C4-2B (cell line): ENCODE measurements at regions not wholly inside any gene's neighbourhood (a gene's known extent, or its start where the extent isn't known, plus 50 kb on each side); places are given as distances from the start of the nearest gene placed in this dataset.

Experiments
- H3K27ac ChIP-seq: fragments of 450-650 bp; 2 replicates; pipeline ENCODE4 v1.5.1; 2017
- ZFX ChIP-seq: fragments of 450-650 bp; IDR thresholded peaks from 2 replicates; pipeline ENCODE4 v1.6.1; 2017
- TF ChIP-seq, protein P1 (sequence below): fragments of 450-650 bp; conservative IDR thresholded peaks from 2 replicates; pipeline ENCODE4 v1.5.1; 2017; ENCODE audit warnings: mild to moderate bottlenecking

DNA sequence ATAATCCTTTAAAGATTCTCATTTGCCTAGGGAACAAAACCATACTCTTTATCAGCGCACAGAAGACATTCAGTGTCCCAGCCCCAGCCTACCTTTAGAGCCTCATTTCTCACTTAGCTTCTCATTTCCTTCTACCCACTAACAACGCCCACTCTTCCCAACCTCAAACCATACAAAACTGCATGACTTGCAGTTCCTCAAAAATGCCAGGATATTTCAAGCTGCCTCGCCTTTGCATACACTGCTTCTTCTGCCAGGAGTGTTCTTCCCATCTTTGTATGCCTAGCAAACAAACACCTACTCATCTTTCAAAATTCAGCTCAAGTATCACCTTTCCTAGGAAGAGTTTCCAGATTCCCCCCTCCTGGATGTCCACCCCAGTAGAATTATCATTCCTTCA lies 129.9 kb upstream of the ADGRL3 start:
- H3K27ac ChIP-seq: no peak overlapping the region
- TF ChIP-seq, protein P1, sequence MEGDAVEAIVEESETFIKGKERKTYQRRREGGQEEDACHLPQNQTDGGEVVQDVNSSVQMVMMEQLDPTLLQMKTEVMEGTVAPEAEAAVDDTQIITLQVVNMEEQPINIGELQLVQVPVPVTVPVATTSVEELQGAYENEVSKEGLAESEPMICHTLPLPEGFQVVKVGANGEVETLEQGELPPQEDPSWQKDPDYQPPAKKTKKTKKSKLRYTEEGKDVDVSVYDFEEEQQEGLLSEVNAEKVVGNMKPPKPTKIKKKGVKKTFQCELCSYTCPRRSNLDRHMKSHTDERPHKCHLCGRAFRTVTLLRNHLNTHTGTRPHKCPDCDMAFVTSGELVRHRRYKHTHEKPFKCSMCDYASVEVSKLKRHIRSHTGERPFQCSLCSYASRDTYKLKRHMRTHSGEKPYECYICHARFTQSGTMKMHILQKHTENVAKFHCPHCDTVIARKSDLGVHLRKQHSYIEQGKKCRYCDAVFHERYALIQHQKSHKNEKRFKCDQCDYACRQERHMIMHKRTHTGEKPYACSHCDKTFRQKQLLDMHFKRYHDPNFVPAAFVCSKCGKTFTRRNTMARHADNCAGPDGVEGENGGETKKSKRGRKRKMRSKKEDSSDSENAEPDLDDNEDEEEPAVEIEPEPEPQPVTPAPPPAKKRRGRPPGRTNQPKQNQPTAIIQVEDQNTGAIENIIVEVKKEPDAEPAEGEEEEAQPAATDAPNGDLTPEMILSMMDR: no peak
- TF ChIP-seq ZFX: no peak

DNA sequence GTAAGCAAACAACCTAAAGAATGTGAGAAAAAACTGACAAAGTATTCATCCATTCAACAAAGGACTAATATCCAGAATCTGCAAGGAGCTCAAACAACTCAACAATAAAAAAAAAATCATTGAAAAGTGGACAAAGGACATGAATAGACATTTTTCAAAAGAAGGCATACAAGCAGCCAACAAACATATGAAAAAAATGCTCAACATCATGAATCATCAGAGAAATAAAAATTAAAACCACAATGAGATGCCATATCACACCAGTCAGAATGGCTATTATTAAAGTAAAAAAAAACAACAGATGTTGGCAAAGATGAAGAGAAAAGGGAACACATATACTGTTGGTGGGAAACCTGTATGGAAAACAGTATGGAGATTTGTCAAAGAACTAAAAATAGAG lies 120.7 kb upstream of the ADGRL3 start:
- TF ChIP-seq, protein P1: no peak
- TF ChIP-seq ZFX: no peak

DNA sequence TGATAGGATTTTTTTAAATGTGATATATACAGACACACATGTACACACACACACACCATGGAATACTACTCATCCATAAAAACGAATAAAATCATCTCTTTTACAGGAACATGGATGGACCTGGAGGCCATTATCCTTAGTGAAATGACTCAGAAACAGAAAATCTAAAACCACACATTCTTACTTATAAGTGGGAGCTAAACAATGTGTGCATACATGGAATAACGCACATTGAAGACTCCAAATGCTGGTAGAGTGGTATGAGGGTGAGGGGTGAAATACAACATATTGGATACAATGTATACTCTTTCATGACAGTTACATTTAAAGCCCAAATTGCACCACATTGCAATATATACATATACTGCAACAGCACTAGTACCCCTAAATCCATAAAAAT lies 120.2 kb upstream of the ADGRL3 start:
- no peak overlapping the region for H3K27ac ChIP-seq
- TF ChIP-seq ZFX: no peak

More for the DNA sequence above, 120.7 kb upstream of the ADGRL3 start:
- no peak overlapping the region for H3K27ac ChIP-seq

DNA sequence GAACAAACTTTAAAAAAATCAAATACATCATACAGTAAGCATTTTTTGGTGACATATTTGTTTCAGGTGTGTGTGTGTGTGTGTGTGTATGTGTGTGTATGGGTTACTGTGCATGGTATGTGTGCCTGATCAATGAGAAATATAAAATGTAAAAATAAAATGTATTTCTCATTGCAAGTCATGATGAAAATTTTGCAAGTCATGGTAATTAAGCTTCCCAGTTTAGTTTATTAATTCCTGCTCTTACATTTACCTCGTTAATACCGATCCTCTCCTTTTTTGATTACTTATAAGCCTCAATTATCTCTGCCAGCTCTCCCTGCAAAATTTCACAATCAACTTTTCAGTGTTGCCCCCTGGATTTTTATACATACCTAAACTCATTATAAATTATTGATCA lies 114.6 kb upstream of the ADGRL3 start:
- H3K27ac ChIP-seq: no peak overlapping the region
- TF ChIP-seq ZFX: no peak
- TF ChIP-seq, protein P1: no peak

DNA sequence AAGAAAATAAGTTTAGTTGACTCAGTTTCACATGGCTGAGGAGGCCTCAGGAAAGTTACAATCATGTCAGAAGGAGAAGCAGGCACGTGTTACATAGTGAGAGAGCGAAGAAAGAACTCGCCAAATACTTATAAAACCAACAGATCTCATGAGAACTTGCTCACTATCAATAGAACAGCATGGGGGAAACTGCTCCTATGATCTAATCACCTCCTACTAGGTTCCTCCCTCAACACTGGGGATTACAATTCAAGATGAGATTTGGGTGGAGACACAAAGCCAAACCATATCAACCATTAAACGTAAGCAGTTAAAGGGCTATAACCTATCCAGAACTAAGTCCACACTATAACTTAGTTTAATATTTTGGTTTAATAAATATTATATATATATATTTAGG lies 113.8 kb upstream of the ADGRL3 start:
- no peak overlapping the region for H3K27ac ChIP-seq
- TF ChIP-seq ZFX: no peak
- TF ChIP-seq, protein P1: no peak

DNA sequence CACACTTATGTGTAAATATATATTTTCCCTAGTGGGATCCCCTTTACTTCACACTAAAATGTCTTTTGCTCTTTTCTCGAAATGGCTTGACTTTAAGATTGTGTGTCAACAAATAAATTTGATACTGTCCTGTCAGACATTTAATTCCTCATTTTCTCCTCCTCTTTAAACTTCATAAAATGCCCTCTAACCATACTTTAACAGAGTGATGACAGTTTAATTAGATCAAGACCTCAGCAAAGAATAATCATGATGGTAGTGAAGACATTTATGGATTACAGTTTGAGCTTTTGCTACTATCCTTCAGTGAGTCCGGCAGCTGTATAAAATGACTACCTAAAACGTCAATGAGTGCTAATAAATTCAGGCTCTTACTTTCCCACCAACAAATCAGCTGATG lies 113.1 kb upstream of the ADGRL3 start:
- no peak for TF ChIP-seq ZFX
- TF ChIP-seq, protein P1: no peak
- no peak overlapping the region for H3K27ac ChIP-seq

DNA sequence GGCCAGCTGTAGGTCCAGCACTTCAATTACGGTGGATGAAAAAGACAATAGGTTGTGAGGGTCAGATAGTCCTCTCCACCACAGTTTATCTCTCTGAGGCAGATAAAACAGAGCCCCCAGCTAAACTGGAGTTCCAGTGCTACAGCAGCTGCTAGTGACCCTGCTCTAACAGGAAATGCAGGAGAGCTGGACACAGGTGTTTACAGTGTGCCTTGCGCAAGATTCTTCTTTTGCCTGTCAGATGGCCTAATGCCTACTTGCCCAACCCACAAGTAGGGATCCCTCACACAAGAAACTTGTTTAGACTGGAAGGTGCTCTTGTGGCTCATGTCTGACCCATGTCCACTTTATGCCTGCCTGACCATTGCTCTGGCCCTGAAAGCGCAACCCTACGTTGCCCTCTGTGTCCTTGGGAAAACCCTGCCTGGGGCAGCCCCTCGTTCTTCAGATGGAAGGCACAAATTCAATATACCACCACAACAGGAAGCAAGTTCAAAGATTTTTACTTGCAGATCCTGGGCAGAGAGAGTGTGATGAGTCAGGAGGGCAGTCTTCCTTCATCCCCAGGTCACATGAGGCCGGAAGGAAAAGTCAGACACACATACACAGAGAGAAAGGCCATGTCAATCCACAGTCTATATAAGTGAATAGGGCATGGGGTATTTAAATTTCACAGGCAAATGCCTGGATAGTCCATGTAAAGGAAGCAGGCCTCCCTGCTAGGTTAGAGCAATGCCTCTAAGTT lies 105.1 kb upstream of the ADGRL3 start:
- H3K27ac ChIP-seq: no peak overlapping the region
- TF ChIP-seq, protein P1: no peak
- no peak for TF ChIP-seq ZFX

DNA sequence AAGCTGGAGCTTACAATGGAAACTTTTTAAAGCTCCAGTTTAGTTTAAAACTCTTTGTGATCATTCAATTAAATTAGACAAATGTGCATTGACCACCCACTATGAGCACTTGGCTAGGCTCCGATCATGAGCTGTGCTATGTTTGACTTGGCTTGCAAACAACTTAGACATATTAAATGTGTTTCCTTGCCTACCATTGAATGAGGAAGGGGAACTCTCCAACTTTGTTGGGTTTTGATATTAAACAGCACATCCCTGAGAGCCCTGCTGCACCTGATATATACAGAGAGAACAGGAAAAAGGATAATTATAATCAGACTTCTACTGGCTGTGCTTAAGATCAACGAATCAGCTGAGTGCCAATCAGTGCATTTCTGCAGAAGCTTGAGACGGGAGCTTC lies 71.4 kb upstream of the ADGRL3 start:
- TF ChIP-seq, protein P1: no peak
- no peak for TF ChIP-seq ZFX
- H3K27ac ChIP-seq: no peak overlapping the region
